ENCODE measurements at regions not wholly inside any gene's neighbourhood (a gene's known extent, or its start where the extent isn't known, plus 50 kb on each side); places are given as distances from the start of the nearest gene placed in this dataset.

GRCh38 chr2:66322506-66323260, 112.2 kb upstream of the MEIS1 start:
- TF ChIP-seq REST (IDR thresholded peaks at IDR 0.05; ENCODE audit: low read depth, low read length): no peak
- TF ChIP-seq CHD2 (IDR thresholded peaks at IDR 0.05; ENCODE audit: low read length, partially characterized antibody): no peak
- no peak for TF ChIP-seq GABPA (IDR thresholded peaks at IDR 0.05; ENCODE audit: low read depth)
- TF ChIP-seq CTCF (IDR thresholded peaks at IDR 0.05): no peak
- TF ChIP-seq JUND (IDR thresholded peaks at IDR 0.05): no peak
- no peak for TF ChIP-seq POLR2AphosphoS5 (IDR thresholded peaks at IDR 0.05; ENCODE audit: low read depth, low read length)
